Testis (tissue), 2 donors: ENCODE measurements at regions not wholly inside any gene's neighbourhood (a gene's known extent, or its start where the extent isn't known, plus 50 kb on each side); places are given as distances from the start of the nearest gene placed in this dataset.

ENCODE experiments used
- CTCF ChIP-seq, 3 experiments: fragments of 450-650 bp in 2 of 3; fragments of 200-600 bp in 1 of 3; sonication (generic) in 1 of 3; IDR thresholded peaks; one replicate each; pipeline ENCODE4 v1.5.1; 2016 to 2019; ENCODE audit warnings: antibody characterized with exemption in 3 of 3, mild to moderate bottlenecking in 2 of 3, moderate library complexity in 1 of 3
- POLR2A ChIP-seq: fragments of 450-650 bp; IDR thresholded peaks from one replicate; pipeline ENCODE4 v1.6.1; 2017; ENCODE audit warnings: antibody characterized with exemption, mild to moderate bottlenecking, moderate library complexity

- TF ChIP-seq CTCF (IDR thresholded peaks at IDR 0.05) (no peak), POLR2A (no peak)
Measured at GRCh38 chr2:120906914-120907313, 171.2 kb downstream of the GLI2 start.
